ENCODE measurements at regions not wholly inside any gene's neighbourhood (a gene's known extent, or its start where the extent isn't known, plus 50 kb on each side); places are given as distances from the start of the nearest gene placed in this dataset.

DNA sequence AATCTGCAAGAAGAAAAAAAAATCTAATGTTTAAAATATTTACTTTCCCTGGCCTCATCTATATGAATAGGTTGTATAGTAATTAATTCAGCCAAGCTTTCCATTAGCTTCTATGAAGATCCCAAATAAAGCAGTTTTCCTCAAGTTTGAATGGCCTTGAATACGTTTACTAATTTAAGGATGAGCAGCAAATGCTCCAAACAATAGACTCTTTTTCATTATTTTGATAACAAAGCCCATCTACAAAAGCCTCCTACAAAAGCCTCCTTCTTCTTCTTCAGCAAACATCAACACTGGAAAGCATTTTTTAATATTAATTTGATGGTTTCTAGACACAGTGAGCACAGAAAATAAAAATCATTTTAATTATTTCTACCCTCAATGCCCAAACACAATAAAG lies 1130.3 kb upstream of the CNTN5 start:
- TF ChIP-seq, protein P1, sequence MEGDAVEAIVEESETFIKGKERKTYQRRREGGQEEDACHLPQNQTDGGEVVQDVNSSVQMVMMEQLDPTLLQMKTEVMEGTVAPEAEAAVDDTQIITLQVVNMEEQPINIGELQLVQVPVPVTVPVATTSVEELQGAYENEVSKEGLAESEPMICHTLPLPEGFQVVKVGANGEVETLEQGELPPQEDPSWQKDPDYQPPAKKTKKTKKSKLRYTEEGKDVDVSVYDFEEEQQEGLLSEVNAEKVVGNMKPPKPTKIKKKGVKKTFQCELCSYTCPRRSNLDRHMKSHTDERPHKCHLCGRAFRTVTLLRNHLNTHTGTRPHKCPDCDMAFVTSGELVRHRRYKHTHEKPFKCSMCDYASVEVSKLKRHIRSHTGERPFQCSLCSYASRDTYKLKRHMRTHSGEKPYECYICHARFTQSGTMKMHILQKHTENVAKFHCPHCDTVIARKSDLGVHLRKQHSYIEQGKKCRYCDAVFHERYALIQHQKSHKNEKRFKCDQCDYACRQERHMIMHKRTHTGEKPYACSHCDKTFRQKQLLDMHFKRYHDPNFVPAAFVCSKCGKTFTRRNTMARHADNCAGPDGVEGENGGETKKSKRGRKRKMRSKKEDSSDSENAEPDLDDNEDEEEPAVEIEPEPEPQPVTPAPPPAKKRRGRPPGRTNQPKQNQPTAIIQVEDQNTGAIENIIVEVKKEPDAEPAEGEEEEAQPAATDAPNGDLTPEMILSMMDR (IDR thresholded peaks at IDR 0.05): no peak
- TF ChIP-seq POLR2AphosphoS5 (IDR thresholded peaks at IDR 0.05) (no peak), POLR2A (IDR thresholded peaks at IDR 0.05) (no peak)
